CD4-positive, CD25-positive, alpha-beta regulatory T cell (primary cell): ENCODE measurements at regions not wholly inside any gene's neighbourhood (a gene's known extent, or its start where the extent isn't known, plus 50 kb on each side); places are given as distances from the start of the nearest gene placed in this dataset.
"Not testable (repeated sequence)": the region's sequence is repeated elsewhere in the genome, so short reads cannot be mapped to it uniquely, and the experiment has no call there.

Experiments used
- ATAC-seq, 2 donors: fragments of 150-1000 bp; cut with Tn5 transposase; one replicate each; pipeline ENCODE4 v1.10.0; 2021; ENCODE audit warnings: low read depth in 2 of 2, moderate number of reproducible peaks in 2 of 2, moderate library complexity in 1 of 2
- DNase-seq, 3 donors: peaks; one replicate each; pipeline versions ENCODE4 v3.0.0 to v3.0.0-alpha.2; 2012 to 2022; ENCODE audit warnings: mixed read lengths in 1 of 3
- H3K27ac ChIP-seq: one replicate; pipeline ENCODE4 v1.7.0; 2013; ENCODE audit warnings: mild to moderate bottlenecking, low read length; ENCODE audit not compliant: insufficient read depth, poor library complexity, severe bottlenecking
- H3K27me3 ChIP-seq: one replicate; pipeline ENCODE4 v1.7.0; 2013; ENCODE audit warnings: low read length; ENCODE audit not compliant: control insufficient read depth, insufficient read depth
- H3K36me3 ChIP-seq: one replicate; pipeline ENCODE4 v1.7.0; 2013; ENCODE audit warnings: mild to moderate bottlenecking, low read length, moderate library complexity; ENCODE audit not compliant: control insufficient read depth, insufficient read depth
- H3K4me1 ChIP-seq: 2 replicates; pipeline ENCODE4 v1.7.0; 2013; ENCODE audit warnings: mild to moderate bottlenecking, low read length; ENCODE audit not compliant: insufficient read depth, control insufficient read depth, poor library complexity, severe bottlenecking
- H3K4me3 ChIP-seq: one replicate; pipeline ENCODE4 v1.7.0; 2013; ENCODE audit warnings: low read depth, mild to moderate bottlenecking, low read length, moderate library complexity
- H3K9me3 ChIP-seq, 2 experiments: 1 replicate in 1 of 2; 2 replicates in 1 of 2; pipeline ENCODE4 v1.7.0; 2013; ENCODE audit warnings: low read length in 2 of 2, mild to moderate bottlenecking in 1 of 2, moderate library complexity in 1 of 2; ENCODE audit not compliant: control insufficient read depth in 2 of 2
- H3K27ac Mint-ChIP-seq, 3 donors: one replicate each; pipeline ENCODE4 v1.8.0; 2020 to 2022; ENCODE audit warnings: mild to moderate bottlenecking in 3 of 3, mixed read lengths in 3 of 3, moderate library complexity in 2 of 3
- H3K27me3 Mint-ChIP-seq: one replicate; pipeline ENCODE4 v1.8.0; 2022; ENCODE audit warnings: mild to moderate bottlenecking, mixed read lengths
- H3K36me3 Mint-ChIP-seq: one replicate; pipeline ENCODE4 v1.8.0; 2020; ENCODE audit warnings: mixed read lengths
- H3K4me1 Mint-ChIP-seq, 4 donors: one replicate each; pipeline ENCODE4 v1.8.0; 2020 to 2022; ENCODE audit warnings: mixed read lengths in 4 of 4, mild to moderate bottlenecking in 1 of 4
- H3K4me3 Mint-ChIP-seq, 4 donors: one replicate each; pipeline ENCODE4 v1.8.0; 2020 to 2022; ENCODE audit warnings: mild to moderate bottlenecking in 4 of 4, mixed read lengths in 4 of 4, moderate library complexity in 3 of 4
- H3K9me3 Mint-ChIP-seq, 7 donors: one replicate each; pipeline ENCODE4 v1.8.0; 2020 to 2022; ENCODE audit warnings: mixed read lengths in 7 of 7, mild to moderate bottlenecking in 3 of 7, moderate library complexity in 2 of 7

GRCh38 chr12:104889735-104890134 lies 68.4 kb downstream of the SLC41A2 start:
- Mint-ChIP-seq H3K4me1 (peaks cover 0 to 5% (median 0%) of the 10 kb centered on the region in 4 donors), H3K27me3 (no peaks in the 10 kb centered on the region), H3K36me3 (no peaks in the 10 kb centered on the region), H3K4me3 (no peak overlapping the region), H3K27ac (no peak overlapping the region), H3K9me3 (peaks cover 0 to 3% (median 0%) of the 10 kb centered on the region in 7 donors)
- no peaks in the 10 kb centered on the region for H3K9me3 ChIP-seq
- H3K4me3 ChIP-seq = no peak overlapping the region
- no peaks in the 10 kb centered on the region for H3K4me1 ChIP-seq
- H3K27ac ChIP-seq = no peak overlapping the region
- ATAC-seq (no peak), DNase-seq (no peak)
- no peaks in the 10 kb centered on the region for H3K36me3 ChIP-seq
- no peaks in the 10 kb centered on the region for H3K27me3 ChIP-seq

- Mint-ChIP-seq H3K9me3 (peaks cover 0 to 3% (median 0%) of the 10 kb centered on the region in 7 donors), H3K4me1 (peaks cover 0 to 5% (median 0%) of the 10 kb centered on the region in 4 donors), H3K36me3 (no peaks in the 10 kb centered on the region), H3K27me3 (no peaks in the 10 kb centered on the region), H3K27ac (no peak overlapping the region), H3K4me3 (no peak overlapping the region)
- ATAC-seq (no peak), DNase-seq (no peak)
- no peaks in the 10 kb centered on the region for H3K4me1 ChIP-seq
- no peaks in the 10 kb centered on the region for H3K9me3 ChIP-seq
- no peaks in the 10 kb centered on the region for H3K27me3 ChIP-seq
- no peak overlapping the region for H3K27ac ChIP-seq
- no peak overlapping the region for H3K4me3 ChIP-seq
- H3K36me3 ChIP-seq = no peaks in the 10 kb centered on the region
Measured at GRCh38 chr12:104888892-104889291, 69.2 kb downstream of the SLC41A2 start.

GRCh38 chr12:104888481-104888880 lies 69.6 kb downstream of the SLC41A2 start:
- no peak overlapping the region for H3K27ac Mint-ChIP-seq
- DNase-seq = no peak
- peaks cover 0 to 5% (median 0%) of the 10 kb centered on the region in 4 donors for H3K4me1 Mint-ChIP-seq
- peaks cover 0 to 3% (median 0%) of the 10 kb centered on the region in 7 donors for H3K9me3 Mint-ChIP-seq
- Histone ChIP-seq H3K4me1 (no peaks in the 10 kb centered on the region), H3K4me3 (no peak overlapping the region), H3K36me3 (no peaks in the 10 kb centered on the region), H3K27me3 (no peaks in the 10 kb centered on the region), H3K27ac (no peak overlapping the region), H3K9me3 (no peaks in the 10 kb centered on the region)
- no peaks in the 10 kb centered on the region for H3K27me3 Mint-ChIP-seq
- no peak overlapping the region for H3K4me3 Mint-ChIP-seq
- ATAC-seq = no peak
- no peaks in the 10 kb centered on the region for H3K36me3 Mint-ChIP-seq

GRCh38 chr12:104887452-104887851 lies 70.6 kb downstream of the SLC41A2 start:
- H3K4me1 ChIP-seq = no peaks in the 10 kb centered on the region
- DNase-seq = no peak
- no peaks in the 10 kb centered on the region for H3K9me3 ChIP-seq
- Mint-ChIP-seq H3K36me3 (no peaks in the 10 kb centered on the region), H3K27me3 (no peaks in the 10 kb centered on the region), H3K4me3 (no peak overlapping the region), H3K9me3 (no peaks in the 10 kb centered on the region), H3K27ac (no peak overlapping the region), H3K4me1 (peaks cover 0 to 5% (median 0%) of the 10 kb centered on the region in 4 donors)
- H3K4me3 ChIP-seq = no peak overlapping the region
- H3K27ac ChIP-seq = no peak overlapping the region
- H3K27me3 ChIP-seq = no peaks in the 10 kb centered on the region
- no peak for ATAC-seq
- H3K36me3 ChIP-seq = no peaks in the 10 kb centered on the region

GRCh38 chr12:104886418-104887401 lies 71.4 kb downstream of the SLC41A2 start:
- Histone ChIP-seq H3K27ac (no peak overlapping the region), H3K27me3 (no peaks in the 10 kb centered on the region), H3K36me3 (no peaks in the 10 kb centered on the region), H3K9me3 (no peaks in the 10 kb centered on the region), H3K4me1 (no peaks in the 10 kb centered on the region), H3K4me3 (no peak overlapping the region)
- no peak for DNase-seq
- no peak for ATAC-seq
- H3K9me3 Mint-ChIP-seq = no peaks in the 10 kb centered on the region
- H3K27ac Mint-ChIP-seq = no peak overlapping the region
- H3K4me1 Mint-ChIP-seq = peaks cover 0 to 5% (median 0%) of the 10 kb centered on the region in 4 donors
- H3K4me3 Mint-ChIP-seq = no peak overlapping the region
- no peaks in the 10 kb centered on the region for H3K36me3 Mint-ChIP-seq
- H3K27me3 Mint-ChIP-seq = peaks cover 4% of the 10 kb centered on the region

- peaks cover 13% of the 10 kb centered on the region for H3K27me3 Mint-ChIP-seq
- not testable (repeated sequence) for H3K4me3 ChIP-seq, H3K9me3 ChIP-seq, H3K27ac Mint-ChIP-seq, H3K27me3 ChIP-seq, H3K9me3 Mint-ChIP-seq, H3K4me1 Mint-ChIP-seq, H3K4me3 Mint-ChIP-seq, ATAC-seq, H3K36me3 Mint-ChIP-seq, H3K36me3 ChIP-seq, H3K4me1 ChIP-seq, H3K27ac ChIP-seq, DNase-seq
Measured at GRCh38 chr12:104878858-104879257, 79.2 kb downstream of the SLC41A2 start.

GRCh38 chr12:104877103-104877705 lies 80.9 kb downstream of the SLC41A2 start:
- DNase-seq (peak; percentile 6 to 53 (median 44)), ATAC-seq (no peak)
- Histone ChIP-seq H3K9me3 (no peaks in the 10 kb centered on the region), H3K27me3 (no peaks in the 10 kb centered on the region), H3K4me1 (no peaks in the 10 kb centered on the region), H3K36me3 (no peaks in the 10 kb centered on the region), H3K27ac (no peak overlapping the region), H3K4me3 (no peak overlapping the region)
- Mint-ChIP-seq H3K27me3 (peaks cover 16% of the 10 kb centered on the region), H3K27ac (peak overlapping the region in 1 of 3 donors; percentile 26), H3K9me3 (peaks cover 0 to 1% (median 0%) of the 10 kb centered on the region in 7 donors), H3K4me1 (peaks cover 0 to 3% (median 0%) of the 10 kb centered on the region in 4 donors), H3K36me3 (no peaks in the 10 kb centered on the region), H3K4me3 (no peak overlapping the region)
